ENCODE measurements at regions not wholly inside any gene's neighbourhood (a gene's known extent, or its start where the extent isn't known, plus 50 kb on each side); places are given as distances from the start of the nearest gene placed in this dataset.
A peak's percentile ranks its signal among the peaks of the same experiment; 100 is the strongest.

- ChIA-PET CTCF (no interaction called here), POLR2A (no interaction called here)
- H3K27me3 Mint-ChIP-seq, result no peaks in the 10 kb centered on the region
- DNase-seq, result no peak
- no peaks in the 10 kb centered on the region for H3K9me3 ChIP-seq (ENCODE audit: low read length)
- H3K36me3 ChIP-seq (ENCODE audit: insufficient read depth, low read length), result no peaks in the 10 kb centered on the region
- no peaks in the 10 kb centered on the region for H3K4me1 ChIP-seq (ENCODE audit: insufficient read depth, low read length)
- no peak overlapping the region for H3K27ac ChIP-seq (ENCODE audit: low read depth, low read length)
- no peak overlapping the region for H3K27ac Mint-ChIP-seq
- peaks cover 0 to 13% (median 0%) of the 10 kb centered on the region in 3 donors for H3K36me3 Mint-ChIP-seq
- no peaks in the 10 kb centered on the region for H3K27me3 ChIP-seq (ENCODE audit: insufficient read depth, low read length, poor library complexity, severe bottlenecking)
- H3K4me3 ChIP-seq (ENCODE audit: low read length), result no peak overlapping the region
- peaks cover 0 to 8% (median 5%) of the 10 kb centered on the region in 3 donors for H3K4me1 Mint-ChIP-seq
- no peak overlapping the region for H3K4me3 Mint-ChIP-seq
- H3K9me3 Mint-ChIP-seq, result peaks cover 0 to 7% (median 4%) of the 10 kb centered on the region in 5 donors
Observed at GRCh38 chr12:46667551-46667950, 158.2 kb downstream of the SLC38A4 start.

- H3K36me3 ChIP-seq (ENCODE audit: insufficient read depth, low read length), result no peaks in the 10 kb centered on the region
- H3K4me3 Mint-ChIP-seq, result peak overlapping the region in 1 of 7 donors; percentile 46
- H3K4me3 ChIP-seq (ENCODE audit: low read length), result no peak overlapping the region
- no peaks in the 10 kb centered on the region for H3K27me3 ChIP-seq (ENCODE audit: insufficient read depth, low read length, poor library complexity, severe bottlenecking)
- H3K36me3 Mint-ChIP-seq, result peaks cover 0 to 7% (median 0%) of the 10 kb centered on the region in 3 donors
- H3K9me3 ChIP-seq (ENCODE audit: low read length), result no peaks in the 10 kb centered on the region
- H3K4me1 Mint-ChIP-seq, result peaks cover 15 to 26% (median 19%) of the 10 kb centered on the region in 3 donors
- peaks cover 14% of the 10 kb centered on the region for H3K4me1 ChIP-seq (ENCODE audit: insufficient read depth, low read length)
- ChIA-PET CTCF (interaction anchor here (1.7 kb wide), 1 partner anchor 11 kb away, joined by 3 read pairs; no protein-coding TSS in a partner anchor), POLR2A (no interaction called here)
- H3K27ac ChIP-seq (ENCODE audit: low read depth, low read length), result no peak overlapping the region
- peaks cover 0 to 2% (median 0%) of the 10 kb centered on the region in 5 donors for H3K9me3 Mint-ChIP-seq
- H3K27ac Mint-ChIP-seq, result peak overlapping the region in 3 of 8 donors; percentile 15 to 80 (median 52)
- peaks cover 0 to 1% of the 10 kb centered on the region in 2 donors for H3K27me3 Mint-ChIP-seq
- DNase-seq, result no peak
Observed at GRCh38 chr12:46664761-46665287, 161.0 kb downstream of the SLC38A4 start.

- H3K27me3 ChIP-seq (ENCODE audit: insufficient read depth, low read length, poor library complexity, severe bottlenecking), result no peaks in the 10 kb centered on the region
- DNase-seq, result no peak
- peaks cover 0 to 1% of the 10 kb centered on the region in 2 donors for H3K27me3 Mint-ChIP-seq
- CTCF ChIA-PET, result interaction anchor here (1.7 kb wide), 1 partner anchor 13 kb away, joined by 3 read pairs; no protein-coding TSS in a partner anchor
- H3K4me3 ChIP-seq (ENCODE audit: low read length), result no peak overlapping the region
- peaks cover 22 to 29% (median 22%) of the 10 kb centered on the region in 3 donors for H3K4me1 Mint-ChIP-seq
- H3K9me3 ChIP-seq (ENCODE audit: low read length), result no peaks in the 10 kb centered on the region
- POLR2A ChIA-PET, result no interaction called here
- H3K36me3 Mint-ChIP-seq, result peaks cover 0 to under 1% (median 0%) of the 10 kb centered on the region in 3 donors
- H3K27ac Mint-ChIP-seq, result peak overlapping the region in 1 of 8 donors; percentile 9
- no peak overlapping the region for H3K4me3 Mint-ChIP-seq
- H3K36me3 ChIP-seq (ENCODE audit: insufficient read depth, low read length), result no peaks in the 10 kb centered on the region
- no peaks in the 10 kb centered on the region for H3K9me3 Mint-ChIP-seq
- no peak overlapping the region for H3K27ac ChIP-seq (ENCODE audit: low read depth, low read length)
- peaks cover 21% of the 10 kb centered on the region for H3K4me1 ChIP-seq (ENCODE audit: insufficient read depth, low read length)
Observed at GRCh38 chr12:46663318-46663717, 162.5 kb downstream of the SLC38A4 start.

- peak overlapping the region in 1 of 8 donors; percentile 37 for H3K27ac Mint-ChIP-seq
- peaks cover 22 to 29% (median 22%) of the 10 kb centered on the region in 3 donors for H3K4me1 Mint-ChIP-seq
- Histone ChIP-seq H3K27ac (ENCODE audit: low read depth, low read length) (no peak overlapping the region), H3K4me3 (ENCODE audit: low read length) (no peak overlapping the region), H3K27me3 (ENCODE audit: insufficient read depth, low read length, poor library complexity, severe bottlenecking) (no peaks in the 10 kb centered on the region), H3K36me3 (ENCODE audit: insufficient read depth, low read length) (no peaks in the 10 kb centered on the region), H3K9me3 (ENCODE audit: low read length) (no peaks in the 10 kb centered on the region), H3K4me1 (ENCODE audit: insufficient read depth, low read length) (peaks cover 21% of the 10 kb centered on the region)
- DNase-seq, result peak in 2 of 5 donors; percentile 31
- CTCF ChIA-PET, result interaction anchor here (0.6 to 1.8 kb wide), 14 partner anchors 9 to 536 kb away, joined by 3 to 6 read pairs (median 3); no protein-coding TSS in a partner anchor
- POLR2A ChIA-PET, result interaction anchor here (0.7 kb wide), 1 partner anchor 288 kb away, joined by 3 read pairs; no protein-coding TSS in a partner anchor
- peaks cover 0 to 6% (median 0%) of the 10 kb centered on the region in 3 donors for H3K36me3 Mint-ChIP-seq
- H3K4me3 Mint-ChIP-seq, result no peak overlapping the region
- H3K27me3 Mint-ChIP-seq, result peaks cover 0 to 1% of the 10 kb centered on the region in 2 donors
- H3K9me3 Mint-ChIP-seq, result no peaks in the 10 kb centered on the region
Observed at GRCh38 chr12:46661110-46661845, 164.5 kb downstream of the SLC38A4 start.

- Mint-ChIP-seq H3K27ac (no peak overlapping the region), H3K9me3 (no peaks in the 10 kb centered on the region)
- CTCF ChIA-PET, result interaction anchor here (1.0 to 1.8 kb wide), 11 partner anchors 8 to 535 kb away, joined by 3 to 6 read pairs (median 4); no protein-coding TSS in a partner anchor
Observed at GRCh38 chr12:46660719-46661109, 165.1 kb downstream of the SLC38A4 start.

GRCh38 chr12:46660276-46660675 is 165.5 kb downstream of the SLC38A4 start:
- POLR2A ChIA-PET, result no interaction called here
- Mint-ChIP-seq H3K36me3 (peaks cover 0 to 12% (median 0%) of the 10 kb centered on the region in 3 donors), H3K27ac (peak overlapping the region in 1 of 8 donors; percentile 2), H3K27me3 (peaks cover 1 to 3% of the 10 kb centered on the region in 2 donors), H3K4me3 (no peak overlapping the region), H3K9me3 (no peaks in the 10 kb centered on the region), H3K4me1 (peaks cover 22 to 28% (median 22%) of the 10 kb centered on the region in 3 donors)
- DNase-seq, result no peak
- no peaks in the 10 kb centered on the region for H3K9me3 ChIP-seq (ENCODE audit: low read length)
- CTCF ChIA-PET, result no interaction called here
- no peaks in the 10 kb centered on the region for H3K36me3 ChIP-seq (ENCODE audit: insufficient read depth, low read length)
- H3K4me1 ChIP-seq (ENCODE audit: insufficient read depth, low read length), result peaks cover 21% of the 10 kb centered on the region
- no peaks in the 10 kb centered on the region for H3K27me3 ChIP-seq (ENCODE audit: insufficient read depth, low read length, poor library complexity, severe bottlenecking)
- H3K27ac ChIP-seq (ENCODE audit: low read depth, low read length), result no peak overlapping the region
- no peak overlapping the region for H3K4me3 ChIP-seq (ENCODE audit: low read length)

More at GRCh38 chr12:46660719-46661109, 165.1 kb downstream of the SLC38A4 start:
- DNase-seq, result no peak
- Histone ChIP-seq H3K9me3 (ENCODE audit: low read length) (no peaks in the 10 kb centered on the region), H3K4me3 (ENCODE audit: low read length) (no peak overlapping the region), H3K27ac (ENCODE audit: low read depth, low read length) (no peak overlapping the region), H3K36me3 (ENCODE audit: insufficient read depth, low read length) (no peaks in the 10 kb centered on the region), H3K27me3 (ENCODE audit: insufficient read depth, low read length, poor library complexity, severe bottlenecking) (no peaks in the 10 kb centered on the region), H3K4me1 (ENCODE audit: insufficient read depth, low read length) (peaks cover 21% of the 10 kb centered on the region)
- Mint-ChIP-seq H3K4me1 (peaks cover 22 to 29% (median 22%) of the 10 kb centered on the region in 3 donors), H3K27me3 (peaks cover 0 to 1% of the 10 kb centered on the region in 2 donors), H3K4me3 (no peak overlapping the region), H3K36me3 (peaks cover 0 to 8% (median 0%) of the 10 kb centered on the region in 3 donors)
- POLR2A ChIA-PET, result no interaction called here

GRCh38 chr12:46659824-46660223 is 166.0 kb downstream of the SLC38A4 start:
- Histone ChIP-seq H3K27ac (ENCODE audit: low read depth, low read length) (no peak overlapping the region), H3K4me1 (ENCODE audit: insufficient read depth, low read length) (peaks cover 21% of the 10 kb centered on the region), H3K27me3 (ENCODE audit: insufficient read depth, low read length, poor library complexity, severe bottlenecking) (no peaks in the 10 kb centered on the region), H3K9me3 (ENCODE audit: low read length) (no peaks in the 10 kb centered on the region), H3K36me3 (ENCODE audit: insufficient read depth, low read length) (no peaks in the 10 kb centered on the region), H3K4me3 (ENCODE audit: low read length) (no peak overlapping the region)
- ChIA-PET POLR2A (no interaction called here), CTCF (no interaction called here)
- Mint-ChIP-seq H3K36me3 (peaks cover 0 to 17% (median 0%) of the 10 kb centered on the region in 3 donors), H3K4me1 (peaks cover 19 to 23% (median 22%) of the 10 kb centered on the region in 3 donors), H3K27ac (peak overlapping the region in 1 of 8 donors; percentile 54), H3K27me3 (peaks cover 1 to 3% of the 10 kb centered on the region in 2 donors), H3K4me3 (no peak overlapping the region), H3K9me3 (no peaks in the 10 kb centered on the region)
- DNase-seq, result no peak

All from CD8-positive, alpha-beta memory T cell (primary cell).